Activated T-helper 2 cell treated with anti-CD3 and anti-CD28 coated beads, Interferon-gamma antibody, Interleukin-2, Interleukin-4, amounts not matched to agents 10 μg/mL and 5 μg/mL and 100 μg/mL, durations not matched to agents 14 hours and 24 hours and 36 hours (primary cell): ENCODE measurements at regions not wholly inside any gene's neighbourhood (a gene's known extent, or its start where the extent isn't known, plus 50 kb on each side); places are given as distances from the start of the nearest gene placed in this dataset.

Source experiments
- DNase-seq: peaks from one replicate; pipeline ENCODE4 v3.0.0; 2021; ENCODE audit warnings: low spot score
- H3K27ac Mint-ChIP-seq: one replicate; pipeline ENCODE4 v1.8.0; 2021; ENCODE audit warnings: mixed read lengths
- H3K27me3 Mint-ChIP-seq: one replicate; pipeline ENCODE4 v1.8.0; 2021; ENCODE audit warnings: low read depth, mixed read lengths
- H3K36me3 Mint-ChIP-seq: one replicate; pipeline ENCODE4 v1.8.0; 2021; ENCODE audit warnings: low read depth, mixed read lengths
- H3K4me1 Mint-ChIP-seq: one replicate; pipeline ENCODE4 v1.8.0; 2021; ENCODE audit warnings: low read depth, mixed read lengths
- H3K4me3 Mint-ChIP-seq: one replicate; pipeline ENCODE4 v1.8.0; 2021; ENCODE audit warnings: low read depth, mild to moderate bottlenecking, moderate library complexity, mixed read lengths
- H3K9me3 Mint-ChIP-seq: one replicate; pipeline ENCODE4 v1.8.0; 2021; ENCODE audit warnings: mixed read lengths
- intact Hi-C: fragments of 100-400 bp; cut with micrococcal nuclease; formaldehyde crosslinking; loops from one replicate; pipeline ENCODE4 v1.15.1; 2023

GRCh38 chr12:25725470-25725869 is 172.4 kb upstream of the LMNTD1 start:
- no peak overlapping the region for H3K4me3 Mint-ChIP-seq
- no peaks in the 10 kb centered on the region for H3K4me1 Mint-ChIP-seq
- H3K36me3 Mint-ChIP-seq: no peaks in the 10 kb centered on the region
- intact Hi-C loops: no loop called here
- DNase-seq: no peak
- no peaks in the 10 kb centered on the region for H3K27me3 Mint-ChIP-seq
- H3K9me3 Mint-ChIP-seq: no peaks in the 10 kb centered on the region
- H3K27ac Mint-ChIP-seq: no peak overlapping the region

GRCh38 chr12:25725931-25726330 is 172.8 kb upstream of the LMNTD1 start:
- no peak for DNase-seq
- H3K4me1 Mint-ChIP-seq: no peaks in the 10 kb centered on the region
- H3K27me3 Mint-ChIP-seq: no peaks in the 10 kb centered on the region
- H3K36me3 Mint-ChIP-seq: no peaks in the 10 kb centered on the region
- intact Hi-C loops: no loop called here
- H3K4me3 Mint-ChIP-seq: no peak overlapping the region
- H3K9me3 Mint-ChIP-seq: no peaks in the 10 kb centered on the region
- H3K27ac Mint-ChIP-seq: no peak overlapping the region

- H3K9me3 Mint-ChIP-seq: no peaks in the 10 kb centered on the region
- H3K27me3 Mint-ChIP-seq: no peaks in the 10 kb centered on the region
- no peak for DNase-seq
- H3K36me3 Mint-ChIP-seq: no peaks in the 10 kb centered on the region
- H3K4me3 Mint-ChIP-seq: no peak overlapping the region
- intact Hi-C loops: no loop called here
- H3K4me1 Mint-ChIP-seq: no peaks in the 10 kb centered on the region
- no peak overlapping the region for H3K27ac Mint-ChIP-seq
Observed at GRCh38 chr12:25728056-25728595, 175.0 kb upstream of the LMNTD1 start.

GRCh38 chr12:25730489-25731349 is 177.6 kb upstream of the LMNTD1 start:
- Mint-ChIP-seq H3K4me1 (no peaks in the 10 kb centered on the region), H3K27me3 (peaks cover 1% of the 10 kb centered on the region), H3K4me3 (no peak overlapping the region), H3K27ac (no peak overlapping the region), H3K36me3 (no peaks in the 10 kb centered on the region), H3K9me3 (no peaks in the 10 kb centered on the region)
- DNase-seq: no peak
- intact Hi-C loops: no loop called here

- H3K27me3 Mint-ChIP-seq: peaks cover 1% of the 10 kb centered on the region
- H3K4me3 Mint-ChIP-seq: no peak overlapping the region
- no peak overlapping the region for H3K27ac Mint-ChIP-seq
- no peaks in the 10 kb centered on the region for H3K36me3 Mint-ChIP-seq
- no peak for DNase-seq
- no peaks in the 10 kb centered on the region for H3K4me1 Mint-ChIP-seq
- intact Hi-C loops: no loop called here
- no peaks in the 10 kb centered on the region for H3K9me3 Mint-ChIP-seq
Observed at GRCh38 chr12:25733541-25733940, 180.5 kb upstream of the LMNTD1 start.

GRCh38 chr12:25734529-25735180 is 181.6 kb upstream of the LMNTD1 start:
- no peak overlapping the region for H3K4me3 Mint-ChIP-seq
- no peaks in the 10 kb centered on the region for H3K36me3 Mint-ChIP-seq
- H3K27me3 Mint-ChIP-seq: peaks cover 1% of the 10 kb centered on the region
- DNase-seq: no peak
- H3K27ac Mint-ChIP-seq: no peak overlapping the region
- intact Hi-C loops: no loop called here
- no peaks in the 10 kb centered on the region for H3K9me3 Mint-ChIP-seq
- no peaks in the 10 kb centered on the region for H3K4me1 Mint-ChIP-seq

- Mint-ChIP-seq H3K36me3 (no peaks in the 10 kb centered on the region), H3K9me3 (no peaks in the 10 kb centered on the region), H3K27me3 (no peaks in the 10 kb centered on the region), H3K27ac (no peak overlapping the region), H3K4me3 (no peak overlapping the region), H3K4me1 (no peaks in the 10 kb centered on the region)
- no peak for DNase-seq
- intact Hi-C loops: no loop called here
Observed at GRCh38 chr12:25740617-25741016, 187.5 kb upstream of the LMNTD1 start.

- no peaks in the 10 kb centered on the region for H3K36me3 Mint-ChIP-seq
- no peaks in the 10 kb centered on the region for H3K9me3 Mint-ChIP-seq
- no peaks in the 10 kb centered on the region for H3K27me3 Mint-ChIP-seq
- H3K27ac Mint-ChIP-seq: no peak overlapping the region
- H3K4me1 Mint-ChIP-seq: no peaks in the 10 kb centered on the region
- H3K4me3 Mint-ChIP-seq: no peak overlapping the region
- intact Hi-C loops: no loop called here
- no peak for DNase-seq
Observed at GRCh38 chr12:25741917-25742316, 188.8 kb upstream of the LMNTD1 start.

GRCh38 chr12:25743679-25744215 is 190.7 kb upstream of the LMNTD1 start:
- H3K4me1 Mint-ChIP-seq: no peaks in the 10 kb centered on the region
- H3K4me3 Mint-ChIP-seq: no peak overlapping the region
- H3K27ac Mint-ChIP-seq: no peak overlapping the region
- intact Hi-C loops: no loop called here
- DNase-seq: no peak
- no peaks in the 10 kb centered on the region for H3K36me3 Mint-ChIP-seq
- H3K27me3 Mint-ChIP-seq: peaks cover 2% of the 10 kb centered on the region
- no peaks in the 10 kb centered on the region for H3K9me3 Mint-ChIP-seq

GRCh38 chr12:25744313-25744712 is 191.2 kb upstream of the LMNTD1 start:
- H3K36me3 Mint-ChIP-seq: no peaks in the 10 kb centered on the region
- H3K27me3 Mint-ChIP-seq: peaks cover 3% of the 10 kb centered on the region
- intact Hi-C loops: no loop called here
- no peak overlapping the region for H3K27ac Mint-ChIP-seq
- H3K4me3 Mint-ChIP-seq: no peak overlapping the region
- H3K4me1 Mint-ChIP-seq: no peaks in the 10 kb centered on the region
- H3K9me3 Mint-ChIP-seq: no peaks in the 10 kb centered on the region
- no peak for DNase-seq

GRCh38 chr12:25745281-25745680 is 192.2 kb upstream of the LMNTD1 start:
- H3K27ac Mint-ChIP-seq: no peak overlapping the region
- no peaks in the 10 kb centered on the region for H3K9me3 Mint-ChIP-seq
- no peaks in the 10 kb centered on the region for H3K36me3 Mint-ChIP-seq
- DNase-seq: no peak
- H3K4me3 Mint-ChIP-seq: no peak overlapping the region
- intact Hi-C loops: no loop called here
- H3K27me3 Mint-ChIP-seq: peaks cover 3% of the 10 kb centered on the region
- H3K4me1 Mint-ChIP-seq: no peaks in the 10 kb centered on the region

GRCh38 chr12:25746131-25746530 is 193.0 kb upstream of the LMNTD1 start:
- no peak for DNase-seq
- Mint-ChIP-seq H3K36me3 (no peaks in the 10 kb centered on the region), H3K4me3 (no peak overlapping the region), H3K4me1 (no peaks in the 10 kb centered on the region), H3K9me3 (no peaks in the 10 kb centered on the region), H3K27me3 (peaks cover 3% of the 10 kb centered on the region), H3K27ac (no peak overlapping the region)
- intact Hi-C loops: no loop called here

GRCh38 chr12:25752710-25753309 is 199.7 kb upstream of the LMNTD1 start:
- no peak for DNase-seq
- Mint-ChIP-seq H3K27me3 (peaks cover 5% of the 10 kb centered on the region), H3K27ac (no peak overlapping the region), H3K4me1 (no peaks in the 10 kb centered on the region), H3K4me3 (no peak overlapping the region), H3K36me3 (no peaks in the 10 kb centered on the region), H3K9me3 (no peaks in the 10 kb centered on the region)
- intact Hi-C loops: no loop called here
